ENCODE measurements at regions not wholly inside any gene's neighbourhood (a gene's known extent, or its start where the extent isn't known, plus 50 kb on each side); places are given as distances from the start of the nearest gene placed in this dataset.

- TF ChIP-seq RFX5 (IDR thresholded peaks at IDR 0.05; ENCODE audit: borderline replicate concordance, low read depth, low read length) (no peak), RXRA (IDR thresholded peaks at IDR 0.05; ENCODE audit: insufficient read depth, low read depth, low read length) (no peak)
These were observed 65.6 kb downstream of the SEC61B start for GRCh38 chr9:99287641-99288040.
